ENCODE measurements at regions not wholly inside any gene's neighbourhood (a gene's known extent, or its start where the extent isn't known, plus 50 kb on each side); places are given as distances from the start of the nearest gene placed in this dataset.
A peak's percentile ranks its signal among the peaks of the same experiment; 100 is the strongest.

GRCh38 chr2:228827056-228827700, 443.9 kb downstream of the PID1 start:
- Histone ChIP-seq H3K4me3 (peak overlapping the region; percentile 39), H3K9ac (no peak overlapping the region), H3K9me2 (ENCODE audit: insufficient read depth) (no peaks in the 10 kb centered on the region), H3K4me1 (ENCODE audit: insufficient read depth) (peaks cover 11% of the 10 kb centered on the region), H2AFZ (peak overlapping the region; percentile 47), H4K20me1 (ENCODE audit: insufficient read depth) (no peaks in the 10 kb centered on the region), H3K36me3 (ENCODE audit: low read depth) (no peaks in the 10 kb centered on the region), H3K4me2 (ENCODE audit: unreplicated experiment) (peak overlapping the region; percentile 74), H3F3A (ENCODE audit: insufficient read depth) (peaks cover 12% of the 10 kb centered on the region; the same call in 1 of the 2 replicates), H3K27me3 (replicated peaks; ENCODE audit: insufficient read depth) (no peaks in the 10 kb centered on the region), H3K9me3 (ENCODE audit: low read depth) (no peaks in the 10 kb centered on the region), H3K79me2 (ENCODE audit: insufficient read depth) (no peaks in the 10 kb centered on the region), H3K27ac (no peak overlapping the region)
- in situ Hi-C loops (cut with MboI): no loop called here
- peak; percentile 62 for DNase-seq
- TF ChIP-seq EZH2 (IDR thresholded peaks at IDR 0.05; ENCODE audit: insufficient read depth, poor library complexity, severe bottlenecking): no peak
- TF ChIP-seq EZH2phosphoT487 (IDR thresholded peaks at IDR 0.05; ENCODE audit: insufficient read depth, low read depth): no peak
- 11 to 18% methylated on average over 4 of the region's 4 CpGs for WGBS, 2 experiments (ENCODE audit: low coverage in 1 of 2, low lambda C conversion rate in 2 of 2, missing lambda C conversion rate in 2 of 2)

DNA sequence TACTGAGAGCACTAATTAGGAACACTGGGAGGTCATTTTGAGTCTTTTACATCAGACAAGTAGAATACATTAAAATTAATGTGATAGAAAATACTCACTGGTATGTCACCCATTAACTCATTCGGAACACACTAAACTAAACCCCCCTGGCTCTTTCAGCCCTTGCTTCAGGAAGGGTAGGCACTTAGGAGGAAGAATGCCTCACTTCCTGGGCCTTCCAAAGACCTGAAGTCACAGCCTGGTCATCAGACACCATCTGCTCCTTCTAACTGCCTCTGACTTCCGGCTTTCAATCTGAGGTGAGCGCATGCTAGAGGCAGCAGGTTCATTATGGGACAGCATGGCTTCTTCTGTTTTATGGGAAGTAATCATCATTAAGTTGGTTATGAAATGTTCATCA, 451.4 kb downstream of the PID1 start:
- in situ Hi-C loops (cut with MboI): no loop called here
- Histone ChIP-seq H2AFZ (no peak overlapping the region), H3F3A (ENCODE audit: insufficient read depth) (no peaks in the 10 kb centered on the region), H3K4me2 (ENCODE audit: unreplicated experiment) (no peak overlapping the region), H3K27me3 (replicated peaks; ENCODE audit: insufficient read depth) (no peaks in the 10 kb centered on the region), H3K36me3 (ENCODE audit: low read depth) (no peaks in the 10 kb centered on the region), H3K79me2 (ENCODE audit: insufficient read depth) (no peaks in the 10 kb centered on the region), H4K20me1 (ENCODE audit: insufficient read depth) (no peaks in the 10 kb centered on the region), H3K9me3 (ENCODE audit: low read depth) (no peaks in the 10 kb centered on the region), H3K27ac (no peak overlapping the region), H3K9ac (no peak overlapping the region), H3K4me3 (no peak overlapping the region), H3K9me2 (ENCODE audit: insufficient read depth) (no peaks in the 10 kb centered on the region; the same call in 1 of the 2 replicates), H3K4me1 (ENCODE audit: insufficient read depth) (peaks cover 4% of the 10 kb centered on the region; the same call in 1 of the 2 replicates)
- peak; percentile 39 for DNase-seq
- no peak for TF ChIP-seq EZH2 (IDR thresholded peaks at IDR 0.05; ENCODE audit: insufficient read depth, poor library complexity, severe bottlenecking)
- TF ChIP-seq EZH2phosphoT487 (IDR thresholded peaks at IDR 0.05; ENCODE audit: insufficient read depth, low read depth): no peak
- WGBS, 2 experiments (ENCODE audit: low coverage in 1 of 2, low lambda C conversion rate in 2 of 2, missing lambda C conversion rate in 2 of 2): 35 to 39% methylated on average over 3 of the region's 3 CpGs

GRCh38 chr2:228802181-228803071, 468.7 kb downstream of the PID1 start:
- Histone ChIP-seq H3K4me3 (no peak overlapping the region), H3K9me3 (ENCODE audit: low read depth) (no peaks in the 10 kb centered on the region), H3K36me3 (ENCODE audit: low read depth) (no peaks in the 10 kb centered on the region), H3K4me1 (ENCODE audit: insufficient read depth) (no peaks in the 10 kb centered on the region), H2AFZ (no peak overlapping the region), H3K4me2 (ENCODE audit: unreplicated experiment) (no peak overlapping the region), H3F3A (ENCODE audit: insufficient read depth) (no peaks in the 10 kb centered on the region), H3K79me2 (ENCODE audit: insufficient read depth) (no peaks in the 10 kb centered on the region), H3K9ac (no peak overlapping the region), H3K27ac (no peak overlapping the region), H4K20me1 (ENCODE audit: insufficient read depth) (no peaks in the 10 kb centered on the region), H3K9me2 (ENCODE audit: insufficient read depth) (no peaks in the 10 kb centered on the region), H3K27me3 (replicated peaks; ENCODE audit: insufficient read depth) (no peaks in the 10 kb centered on the region)
- no peak for TF ChIP-seq EZH2 (IDR thresholded peaks at IDR 0.05; ENCODE audit: insufficient read depth, poor library complexity, severe bottlenecking)
- TF ChIP-seq EZH2phosphoT487 (IDR thresholded peaks at IDR 0.05; ENCODE audit: insufficient read depth, low read depth): no peak
- WGBS, 2 experiments (ENCODE audit: low coverage in 1 of 2, low lambda C conversion rate in 2 of 2, missing lambda C conversion rate in 2 of 2): 70 to 71% methylated on average over 5 of the region's 5 CpGs
- in situ Hi-C loops (cut with MboI): no loop called here
- DNase-seq: no peak

DNA sequence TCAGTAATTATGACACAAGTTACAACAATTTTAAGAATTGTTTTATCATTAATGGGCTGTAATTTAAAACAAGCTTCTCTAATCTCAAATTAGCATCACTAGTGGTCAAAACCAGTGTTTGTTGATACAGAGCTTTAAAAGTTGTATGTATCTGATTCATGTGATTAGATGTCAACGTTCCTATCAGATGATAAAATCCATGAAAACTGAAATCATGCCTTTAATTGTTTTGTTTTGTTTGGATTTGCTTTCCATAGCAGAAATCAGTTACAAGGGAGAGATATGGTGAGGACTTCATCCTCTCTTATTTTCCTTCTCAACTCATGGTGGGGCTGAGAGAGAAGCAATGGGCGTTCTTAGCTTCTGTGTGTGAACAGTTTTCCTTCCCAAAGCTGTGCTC, 469.6 kb downstream of the PID1 start:
- H3K9me2 ChIP-seq (ENCODE audit: insufficient read depth): no peaks in the 10 kb centered on the region
- TF ChIP-seq EZH2phosphoT487 (IDR thresholded peaks at IDR 0.05; ENCODE audit: insufficient read depth, low read depth): no peak
- no peak for TF ChIP-seq EZH2 (IDR thresholded peaks at IDR 0.05; ENCODE audit: insufficient read depth, poor library complexity, severe bottlenecking)
- H3K36me3 ChIP-seq (ENCODE audit: low read depth): no peaks in the 10 kb centered on the region
- H2AFZ ChIP-seq: no peak overlapping the region
- no peak overlapping the region for H3K9ac ChIP-seq
- no peak overlapping the region for H3K4me2 ChIP-seq (ENCODE audit: unreplicated experiment)
- in situ Hi-C loops (cut with MboI): no loop called here
- H3K27me3 ChIP-seq (replicated peaks; ENCODE audit: insufficient read depth): no peaks in the 10 kb centered on the region
- H4K20me1 ChIP-seq (ENCODE audit: insufficient read depth): no peaks in the 10 kb centered on the region; the same call in 1 of the 2 replicates
- no peaks in the 10 kb centered on the region for H3F3A ChIP-seq (ENCODE audit: insufficient read depth)
- H3K4me1 ChIP-seq (ENCODE audit: insufficient read depth): no peaks in the 10 kb centered on the region
- WGBS, 2 experiments (ENCODE audit: low coverage in 1 of 2, low lambda C conversion rate in 2 of 2, missing lambda C conversion rate in 2 of 2): 55 to 58% methylated on average over 2 of the region's 2 CpGs
- no peak overlapping the region for H3K27ac ChIP-seq
- H3K79me2 ChIP-seq (ENCODE audit: insufficient read depth): no peaks in the 10 kb centered on the region
- DNase-seq: no peak
- no peaks in the 10 kb centered on the region for H3K9me3 ChIP-seq (ENCODE audit: low read depth)
- no peak overlapping the region for H3K4me3 ChIP-seq
